ENCODE measurements at regions not wholly inside any gene's neighbourhood (a gene's known extent, or its start where the extent isn't known, plus 50 kb on each side); places are given as distances from the start of the nearest gene placed in this dataset.

DNA sequence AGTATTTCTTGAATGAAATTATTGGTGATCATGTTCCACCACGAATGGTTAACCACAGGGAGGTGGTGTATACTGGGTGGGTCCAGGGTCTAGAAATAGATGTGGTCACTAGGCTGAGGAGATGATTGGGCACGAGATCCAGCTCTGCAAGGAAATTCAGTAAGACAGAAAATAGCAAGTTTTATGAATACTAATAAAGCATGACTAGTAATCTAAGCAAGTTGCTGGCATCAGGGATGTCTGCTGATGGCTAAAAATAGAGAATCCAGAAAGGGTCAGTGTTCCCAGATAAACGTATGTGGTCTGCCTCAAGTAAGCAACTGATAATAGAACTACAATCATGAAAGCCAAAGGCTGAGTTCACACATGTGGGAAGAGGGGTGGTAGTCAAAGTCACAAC, 108.3 kb upstream of the FRMD4B start:
- H3K27ac ChIP-seq (ENCODE audit: low read depth, low read length): no peak overlapping the region

DNA sequence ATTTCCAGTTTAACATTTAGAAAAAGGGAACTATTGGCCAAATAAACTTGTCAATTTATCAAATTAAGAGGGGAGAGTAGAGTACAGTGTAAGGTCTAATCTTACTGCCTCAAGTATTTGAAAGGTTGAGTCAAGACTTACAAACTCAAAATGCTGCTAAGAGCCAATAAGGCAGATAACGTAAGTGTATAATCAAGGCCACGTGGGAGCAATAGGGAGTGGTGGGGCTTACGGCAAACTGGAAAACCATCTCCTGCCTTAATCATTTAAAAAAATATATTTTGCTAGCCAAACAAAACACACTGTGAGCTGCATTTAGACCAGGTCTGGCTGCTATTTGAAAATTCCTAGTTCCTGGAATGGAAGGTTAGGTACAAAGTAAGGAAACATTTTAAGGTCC, 107.3 kb upstream of the FRMD4B start:
- no peaks in the 10 kb centered on the region for H3K79me2 ChIP-seq (ENCODE audit: control insufficient read depth, low read length)
- H3K9me3 ChIP-seq (ENCODE audit: control insufficient read depth, insufficient read depth, low read length): no peaks in the 10 kb centered on the region
- H3K27me3 ChIP-seq (ENCODE audit: control insufficient read depth, low read length): no peaks in the 10 kb centered on the region
- no peak overlapping the region for H3K4me3 ChIP-seq (ENCODE audit: low read length)
- H3K4me2 ChIP-seq (ENCODE audit: low read length): no peak overlapping the region
- H4K20me1 ChIP-seq (ENCODE audit: control insufficient read depth, insufficient read depth, low read depth, low read length): no peaks in the 10 kb centered on the region
- no peaks in the 10 kb centered on the region for H3K4me1 ChIP-seq (ENCODE audit: control insufficient read depth, low read length)
- H3K9me2 ChIP-seq (replicated peaks; ENCODE audit: control insufficient read depth, low read length): no peaks in the 10 kb centered on the region
- TF ChIP-seq EZH2phosphoT487 (IDR thresholded peaks at IDR 0.05; ENCODE audit: borderline replicate concordance, low read length): no peak
- TF ChIP-seq, protein P1, sequence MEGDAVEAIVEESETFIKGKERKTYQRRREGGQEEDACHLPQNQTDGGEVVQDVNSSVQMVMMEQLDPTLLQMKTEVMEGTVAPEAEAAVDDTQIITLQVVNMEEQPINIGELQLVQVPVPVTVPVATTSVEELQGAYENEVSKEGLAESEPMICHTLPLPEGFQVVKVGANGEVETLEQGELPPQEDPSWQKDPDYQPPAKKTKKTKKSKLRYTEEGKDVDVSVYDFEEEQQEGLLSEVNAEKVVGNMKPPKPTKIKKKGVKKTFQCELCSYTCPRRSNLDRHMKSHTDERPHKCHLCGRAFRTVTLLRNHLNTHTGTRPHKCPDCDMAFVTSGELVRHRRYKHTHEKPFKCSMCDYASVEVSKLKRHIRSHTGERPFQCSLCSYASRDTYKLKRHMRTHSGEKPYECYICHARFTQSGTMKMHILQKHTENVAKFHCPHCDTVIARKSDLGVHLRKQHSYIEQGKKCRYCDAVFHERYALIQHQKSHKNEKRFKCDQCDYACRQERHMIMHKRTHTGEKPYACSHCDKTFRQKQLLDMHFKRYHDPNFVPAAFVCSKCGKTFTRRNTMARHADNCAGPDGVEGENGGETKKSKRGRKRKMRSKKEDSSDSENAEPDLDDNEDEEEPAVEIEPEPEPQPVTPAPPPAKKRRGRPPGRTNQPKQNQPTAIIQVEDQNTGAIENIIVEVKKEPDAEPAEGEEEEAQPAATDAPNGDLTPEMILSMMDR (IDR thresholded peaks at IDR 0.05; ENCODE audit: low read depth, low read length, poor library complexity, severe bottlenecking): no peak
- no peak overlapping the region for H3K27ac ChIP-seq (ENCODE audit: low read depth, low read length)
- H3F3A ChIP-seq (ENCODE audit: control insufficient read depth, insufficient read depth): no peaks in the 10 kb centered on the region
- H3K36me3 ChIP-seq (ENCODE audit: control insufficient read depth, low read length): no peaks in the 10 kb centered on the region

More for the DNA sequence above, 108.3 kb upstream of the FRMD4B start:
- H3K9me2 ChIP-seq (replicated peaks; ENCODE audit: control insufficient read depth, low read length): no peaks in the 10 kb centered on the region
- H3K79me2 ChIP-seq (ENCODE audit: control insufficient read depth, low read length): no peaks in the 10 kb centered on the region
- no peaks in the 10 kb centered on the region for H3K36me3 ChIP-seq (ENCODE audit: control insufficient read depth, low read length)
- no peaks in the 10 kb centered on the region for H4K20me1 ChIP-seq (ENCODE audit: control insufficient read depth, insufficient read depth, low read depth, low read length)
- H3K4me3 ChIP-seq (ENCODE audit: low read length): no peak overlapping the region
- no peaks in the 10 kb centered on the region for H3K4me1 ChIP-seq (ENCODE audit: control insufficient read depth, low read length)
- no peak for TF ChIP-seq EZH2phosphoT487 (IDR thresholded peaks at IDR 0.05; ENCODE audit: borderline replicate concordance, low read length)
- TF ChIP-seq, protein P1 (IDR thresholded peaks at IDR 0.05; ENCODE audit: low read depth, low read length, poor library complexity, severe bottlenecking): no peak
- H3K9me3 ChIP-seq (ENCODE audit: control insufficient read depth, insufficient read depth, low read length): no peaks in the 10 kb centered on the region
- no peaks in the 10 kb centered on the region for H3K27me3 ChIP-seq (ENCODE audit: control insufficient read depth, low read length)
- no peak overlapping the region for H3K4me2 ChIP-seq (ENCODE audit: low read length)
- H3F3A ChIP-seq (ENCODE audit: control insufficient read depth, insufficient read depth): no peaks in the 10 kb centered on the region

DNA sequence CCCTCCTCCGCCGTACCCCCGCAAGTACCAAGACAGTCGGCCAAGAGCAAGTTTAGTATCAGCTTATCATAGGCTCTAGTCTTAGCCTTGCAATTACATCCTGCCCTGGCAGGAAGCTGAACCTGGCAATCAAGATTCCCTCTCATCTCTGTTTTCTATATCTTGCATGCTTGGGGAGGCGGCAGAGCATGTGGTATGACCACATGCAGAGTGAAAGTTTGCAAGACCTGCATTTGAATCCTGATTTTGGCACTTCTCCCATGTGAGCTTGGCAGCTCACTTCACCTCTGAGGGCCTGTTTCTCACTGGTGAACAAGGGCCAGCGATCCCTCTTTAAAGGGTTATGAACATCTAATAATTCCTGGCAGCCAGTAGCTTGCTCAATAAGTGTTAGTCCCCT, 106.1 kb upstream of the FRMD4B start:
- H3K27me3 ChIP-seq (ENCODE audit: control insufficient read depth, low read length): no peaks in the 10 kb centered on the region
- no peaks in the 10 kb centered on the region for H3K79me2 ChIP-seq (ENCODE audit: control insufficient read depth, low read length)
- H3K9me2 ChIP-seq (replicated peaks; ENCODE audit: control insufficient read depth, low read length): no peaks in the 10 kb centered on the region
- no peaks in the 10 kb centered on the region for H4K20me1 ChIP-seq (ENCODE audit: control insufficient read depth, insufficient read depth, low read depth, low read length)
- H3K27ac ChIP-seq (ENCODE audit: low read depth, low read length): no peak overlapping the region
- no peak overlapping the region for H3K4me2 ChIP-seq (ENCODE audit: low read length)
- H3K9me3 ChIP-seq (ENCODE audit: control insufficient read depth, insufficient read depth, low read length): no peaks in the 10 kb centered on the region
- no peak overlapping the region for H3K4me3 ChIP-seq (ENCODE audit: low read length)
- TF ChIP-seq, protein P1 (IDR thresholded peaks at IDR 0.05; ENCODE audit: low read depth, low read length, poor library complexity, severe bottlenecking): no peak
- no peak for TF ChIP-seq EZH2phosphoT487 (IDR thresholded peaks at IDR 0.05; ENCODE audit: borderline replicate concordance, low read length)
- H3F3A ChIP-seq (ENCODE audit: control insufficient read depth, insufficient read depth): no peaks in the 10 kb centered on the region
- no peaks in the 10 kb centered on the region for H3K36me3 ChIP-seq (ENCODE audit: control insufficient read depth, low read length)
- H3K4me1 ChIP-seq (ENCODE audit: control insufficient read depth, low read length): no peaks in the 10 kb centered on the region

DNA sequence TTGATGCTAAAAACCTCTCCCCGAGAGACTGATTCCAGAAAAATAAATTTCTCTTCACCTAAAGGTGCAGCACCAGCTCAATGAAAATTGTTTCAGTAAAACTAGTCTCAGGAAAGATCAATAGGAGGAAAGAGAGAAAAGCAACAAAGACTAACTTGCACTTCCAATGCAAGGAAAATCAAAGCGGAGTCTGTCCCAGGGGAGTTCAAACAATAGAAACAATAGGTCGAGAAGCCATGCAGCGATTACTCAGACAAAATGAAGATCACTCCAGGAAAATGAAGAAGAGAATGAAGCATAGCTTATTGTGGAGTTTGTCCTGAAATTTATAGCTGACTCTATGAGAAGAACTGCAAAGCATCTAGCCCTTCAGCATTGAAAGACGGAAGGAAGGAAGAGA, 105.1 kb upstream of the FRMD4B start:
- no peaks in the 10 kb centered on the region for H3K9me2 ChIP-seq (replicated peaks; ENCODE audit: control insufficient read depth, low read length)
- H3K79me2 ChIP-seq (ENCODE audit: control insufficient read depth, low read length): no peaks in the 10 kb centered on the region
- no peaks in the 10 kb centered on the region for H3K4me1 ChIP-seq (ENCODE audit: control insufficient read depth, low read length)
- H3K27ac ChIP-seq (ENCODE audit: low read depth, low read length): no peak overlapping the region
- H3F3A ChIP-seq (ENCODE audit: control insufficient read depth, insufficient read depth): no peaks in the 10 kb centered on the region
- no peak overlapping the region for H3K4me3 ChIP-seq (ENCODE audit: low read length)
- no peaks in the 10 kb centered on the region for H3K27me3 ChIP-seq (ENCODE audit: control insufficient read depth, low read length)
- H3K4me2 ChIP-seq (ENCODE audit: low read length): no peak overlapping the region
- no peaks in the 10 kb centered on the region for H3K9me3 ChIP-seq (ENCODE audit: control insufficient read depth, insufficient read depth, low read length)
- no peak for TF ChIP-seq EZH2phosphoT487 (IDR thresholded peaks at IDR 0.05; ENCODE audit: borderline replicate concordance, low read length)
- TF ChIP-seq, protein P1 (IDR thresholded peaks at IDR 0.05; ENCODE audit: low read depth, low read length, poor library complexity, severe bottlenecking): no peak
- no peaks in the 10 kb centered on the region for H4K20me1 ChIP-seq (ENCODE audit: control insufficient read depth, insufficient read depth, low read depth, low read length)
- H3K36me3 ChIP-seq (ENCODE audit: control insufficient read depth, low read length): no peaks in the 10 kb centered on the region

Data from DOHH2 (cell line).